ENCODE measurements at regions not wholly inside any gene's neighbourhood (a gene's known extent, or its start where the extent isn't known, plus 50 kb on each side); places are given as distances from the start of the nearest gene placed in this dataset.

- Histone ChIP-seq H3K27me3 (ENCODE audit: insufficient read depth, poor library complexity, severe bottlenecking) (no peaks in the 10 kb centered on the region), H3K4me3 (replicated peaks; ENCODE audit: insufficient read depth, low read length) (no peak overlapping the region), H3K27ac (replicated peaks) (no peak overlapping the region)
- TF ChIP-seq REST (IDR thresholded peaks at IDR 0.05; ENCODE audit: insufficient replicate concordance, low read depth) (no peak), POLR2AphosphoS5 (IDR thresholded peaks at IDR 0.05; ENCODE audit: low read depth) (no peak), CTCF (IDR thresholded peaks at IDR 0.05; ENCODE audit: insufficient read depth, low read length) (no peak), SPI1 (IDR thresholded peaks at IDR 0.05; ENCODE audit: borderline replicate concordance, low read depth) (no peak), GABPA (IDR thresholded peaks at IDR 0.05; ENCODE audit: low read depth) (no peak)
- DNase-seq (ENCODE audit: low read depth in 1 of 2, low spot score in 1 of 2), result no peak
These were observed 78.0 kb upstream of the MDM1 start for GRCh38 chr12:68410018-68410660.

- TF ChIP-seq REST (IDR thresholded peaks at IDR 0.05; ENCODE audit: insufficient replicate concordance, low read depth) (no peak), GABPA (IDR thresholded peaks at IDR 0.05; ENCODE audit: low read depth) (no peak), SPI1 (IDR thresholded peaks at IDR 0.05; ENCODE audit: borderline replicate concordance, low read depth) (no peak), CTCF (IDR thresholded peaks at IDR 0.05; ENCODE audit: insufficient read depth, low read length) (no peak), POLR2AphosphoS5 (IDR thresholded peaks at IDR 0.05; ENCODE audit: low read depth) (no peak)
- no peak overlapping the region for H3K27ac ChIP-seq (replicated peaks)
- no peak for DNase-seq (ENCODE audit: low read depth in 1 of 2, low spot score in 1 of 2)
- H3K4me3 ChIP-seq (replicated peaks; ENCODE audit: insufficient read depth, low read length), result no peak overlapping the region
- H3K27me3 ChIP-seq (ENCODE audit: insufficient read depth, poor library complexity, severe bottlenecking), result no peaks in the 10 kb centered on the region
These were observed 79.2 kb upstream of the MDM1 start for GRCh38 chr12:68411371-68411770.

- TF ChIP-seq CTCF (IDR thresholded peaks at IDR 0.05; ENCODE audit: insufficient read depth, low read length) (no peak), REST (IDR thresholded peaks at IDR 0.05; ENCODE audit: insufficient replicate concordance, low read depth) (no peak), GABPA (IDR thresholded peaks at IDR 0.05; ENCODE audit: low read depth) (no peak), SPI1 (IDR thresholded peaks at IDR 0.05; ENCODE audit: borderline replicate concordance, low read depth) (no peak), POLR2AphosphoS5 (IDR thresholded peaks at IDR 0.05; ENCODE audit: low read depth) (no peak)
- H3K27ac ChIP-seq (replicated peaks), result no peak overlapping the region
- no peak overlapping the region for H3K4me3 ChIP-seq (replicated peaks; ENCODE audit: insufficient read depth, low read length)
- no peak for DNase-seq (ENCODE audit: low read depth in 1 of 2, low spot score in 1 of 2)
- H3K27me3 ChIP-seq (ENCODE audit: insufficient read depth, poor library complexity, severe bottlenecking), result no peaks in the 10 kb centered on the region
These were observed 82.8 kb upstream of the MDM1 start for GRCh38 chr12:68414988-68415387.
